CD4-positive, CD25-positive, alpha-beta regulatory T cell (primary cell): ENCODE measurements at regions not wholly inside any gene's neighbourhood (a gene's known extent, or its start where the extent isn't known, plus 50 kb on each side); places are given as distances from the start of the nearest gene placed in this dataset.

Experiments used
- ATAC-seq, 2 donors: fragments of 150-1000 bp; cut with Tn5 transposase; one replicate each; pipeline ENCODE4 v1.10.0; 2021; ENCODE audit warnings: low read depth in 2 of 2, moderate number of reproducible peaks in 2 of 2, moderate library complexity in 1 of 2
- DNase-seq, 3 donors: peaks; one replicate each; pipeline versions ENCODE4 v3.0.0 to v3.0.0-alpha.2; 2012 to 2022; ENCODE audit warnings: mixed read lengths in 1 of 3
- H3K27ac ChIP-seq: one replicate; pipeline ENCODE4 v1.7.0; 2013; ENCODE audit warnings: mild to moderate bottlenecking, low read length; ENCODE audit not compliant: insufficient read depth, poor library complexity, severe bottlenecking
- H3K27me3 ChIP-seq: one replicate; pipeline ENCODE4 v1.7.0; 2013; ENCODE audit warnings: low read length; ENCODE audit not compliant: control insufficient read depth, insufficient read depth
- H3K36me3 ChIP-seq: one replicate; pipeline ENCODE4 v1.7.0; 2013; ENCODE audit warnings: mild to moderate bottlenecking, low read length, moderate library complexity; ENCODE audit not compliant: control insufficient read depth, insufficient read depth
- H3K4me1 ChIP-seq: 2 replicates; pipeline ENCODE4 v1.7.0; 2013; ENCODE audit warnings: mild to moderate bottlenecking, low read length; ENCODE audit not compliant: insufficient read depth, control insufficient read depth, poor library complexity, severe bottlenecking
- H3K4me3 ChIP-seq: one replicate; pipeline ENCODE4 v1.7.0; 2013; ENCODE audit warnings: low read depth, mild to moderate bottlenecking, low read length, moderate library complexity
- H3K9me3 ChIP-seq, 2 experiments: 1 replicate in 1 of 2; 2 replicates in 1 of 2; pipeline ENCODE4 v1.7.0; 2013; ENCODE audit warnings: low read length in 2 of 2, mild to moderate bottlenecking in 1 of 2, moderate library complexity in 1 of 2; ENCODE audit not compliant: control insufficient read depth in 2 of 2
- H3K27ac Mint-ChIP-seq, 3 donors: one replicate each; pipeline ENCODE4 v1.8.0; 2020 to 2022; ENCODE audit warnings: mild to moderate bottlenecking in 3 of 3, mixed read lengths in 3 of 3, moderate library complexity in 2 of 3
- H3K27me3 Mint-ChIP-seq: one replicate; pipeline ENCODE4 v1.8.0; 2022; ENCODE audit warnings: mild to moderate bottlenecking, mixed read lengths
- H3K36me3 Mint-ChIP-seq: one replicate; pipeline ENCODE4 v1.8.0; 2020; ENCODE audit warnings: mixed read lengths
- H3K4me1 Mint-ChIP-seq, 4 donors: one replicate each; pipeline ENCODE4 v1.8.0; 2020 to 2022; ENCODE audit warnings: mixed read lengths in 4 of 4, mild to moderate bottlenecking in 1 of 4
- H3K4me3 Mint-ChIP-seq, 4 donors: one replicate each; pipeline ENCODE4 v1.8.0; 2020 to 2022; ENCODE audit warnings: mild to moderate bottlenecking in 4 of 4, mixed read lengths in 4 of 4, moderate library complexity in 3 of 4
- H3K9me3 Mint-ChIP-seq, 7 donors: one replicate each; pipeline ENCODE4 v1.8.0; 2020 to 2022; ENCODE audit warnings: mixed read lengths in 7 of 7, mild to moderate bottlenecking in 3 of 7, moderate library complexity in 2 of 7

DNA sequence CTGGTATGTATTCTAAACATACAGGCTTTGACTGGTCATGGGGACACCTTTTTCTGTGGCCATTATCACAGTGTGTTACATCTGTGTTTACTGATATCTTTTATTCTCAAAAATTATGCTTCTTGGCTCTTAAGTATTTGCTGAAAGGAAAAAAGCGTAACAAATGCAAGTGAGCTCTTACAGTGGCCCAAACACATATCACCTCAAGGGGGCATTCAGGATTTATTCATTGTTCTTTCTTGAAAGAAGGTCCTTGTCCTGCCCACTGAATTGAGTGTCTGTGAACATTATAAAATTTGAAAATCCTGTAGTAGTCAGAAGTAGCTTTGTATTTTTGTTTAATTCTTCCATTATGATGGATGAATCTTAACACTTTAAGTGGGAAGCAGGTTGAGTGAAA, 454.5 kb downstream of the XIRP2 start:
- ATAC-seq (no peak), DNase-seq (no peak)
- H3K4me3 ChIP-seq, result no peak overlapping the region
- no peaks in the 10 kb centered on the region for H3K4me1 Mint-ChIP-seq
- no peaks in the 10 kb centered on the region for H3K9me3 ChIP-seq
- no peak overlapping the region for H3K27ac ChIP-seq
- no peaks in the 10 kb centered on the region for H3K36me3 Mint-ChIP-seq
- no peaks in the 10 kb centered on the region for H3K27me3 Mint-ChIP-seq
- H3K9me3 Mint-ChIP-seq, result peaks cover 0 to 3% (median 0%) of the 10 kb centered on the region in 7 donors
- no peak overlapping the region for H3K4me3 Mint-ChIP-seq
- H3K36me3 ChIP-seq, result no peaks in the 10 kb centered on the region
- no peaks in the 10 kb centered on the region for H3K27me3 ChIP-seq
- H3K27ac Mint-ChIP-seq, result no peak overlapping the region
- H3K4me1 ChIP-seq, result no peaks in the 10 kb centered on the region

DNA sequence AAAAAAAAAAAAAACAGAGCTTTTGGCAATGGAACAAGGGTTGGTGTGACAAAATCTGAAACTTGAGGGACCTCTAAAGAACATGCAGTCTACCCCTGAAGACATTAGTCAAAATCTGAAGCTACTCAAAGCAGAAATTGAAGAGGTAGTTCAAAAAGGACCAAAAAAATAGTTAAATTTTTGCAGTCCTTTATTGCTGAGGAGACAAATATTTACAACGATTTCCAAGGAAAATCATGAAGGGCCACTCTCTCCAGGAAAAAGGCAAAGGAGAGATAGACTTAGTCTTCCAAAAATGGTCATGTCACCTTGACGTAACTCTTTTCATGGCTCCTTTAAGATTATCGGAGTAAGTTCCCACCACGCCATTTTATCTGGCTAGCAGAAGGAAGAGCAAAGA, 452.0 kb downstream of the XIRP2 start:
- Mint-ChIP-seq H3K9me3 (peaks cover 0 to 3% (median 0%) of the 10 kb centered on the region in 7 donors), H3K27ac (no peak overlapping the region), H3K4me1 (no peaks in the 10 kb centered on the region), H3K36me3 (no peaks in the 10 kb centered on the region), H3K27me3 (no peaks in the 10 kb centered on the region), H3K4me3 (no peak overlapping the region)
- H3K4me1 ChIP-seq, result no peaks in the 10 kb centered on the region
- H3K36me3 ChIP-seq, result no peaks in the 10 kb centered on the region
- DNase-seq, result no peak
- no peak for ATAC-seq
- H3K4me3 ChIP-seq, result no peak overlapping the region
- H3K27ac ChIP-seq, result no peak overlapping the region
- no peaks in the 10 kb centered on the region for H3K27me3 ChIP-seq
- no peaks in the 10 kb centered on the region for H3K9me3 ChIP-seq

DNA sequence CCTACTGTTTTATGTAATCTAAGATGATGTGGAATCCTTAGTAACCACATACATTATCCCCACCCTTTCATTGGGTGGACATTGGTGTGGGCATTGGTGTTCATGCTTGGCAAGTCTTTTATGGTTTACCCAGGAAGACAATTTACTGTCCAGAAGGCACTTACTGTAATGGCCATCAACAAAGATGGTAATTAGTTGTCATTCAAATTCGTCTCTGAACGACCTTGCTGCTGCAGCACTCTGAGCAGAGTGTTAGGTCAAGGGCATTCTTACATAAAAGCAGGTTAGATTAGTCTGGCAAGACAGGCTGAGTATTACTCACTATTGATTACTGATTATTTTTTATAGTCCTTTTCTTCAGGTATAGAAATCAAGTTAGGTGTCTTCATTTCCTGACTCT, 447.9 kb downstream of the XIRP2 start:
- no peak overlapping the region for H3K27ac ChIP-seq
- Mint-ChIP-seq H3K9me3 (no peaks in the 10 kb centered on the region), H3K27me3 (no peaks in the 10 kb centered on the region), H3K27ac (no peak overlapping the region), H3K4me3 (no peak overlapping the region), H3K36me3 (no peaks in the 10 kb centered on the region), H3K4me1 (no peaks in the 10 kb centered on the region)
- H3K4me3 ChIP-seq, result no peak overlapping the region
- no peak for ATAC-seq
- no peak for DNase-seq
- no peaks in the 10 kb centered on the region for H3K9me3 ChIP-seq
- no peaks in the 10 kb centered on the region for H3K36me3 ChIP-seq
- H3K27me3 ChIP-seq, result no peaks in the 10 kb centered on the region
- H3K4me1 ChIP-seq, result no peaks in the 10 kb centered on the region

DNA sequence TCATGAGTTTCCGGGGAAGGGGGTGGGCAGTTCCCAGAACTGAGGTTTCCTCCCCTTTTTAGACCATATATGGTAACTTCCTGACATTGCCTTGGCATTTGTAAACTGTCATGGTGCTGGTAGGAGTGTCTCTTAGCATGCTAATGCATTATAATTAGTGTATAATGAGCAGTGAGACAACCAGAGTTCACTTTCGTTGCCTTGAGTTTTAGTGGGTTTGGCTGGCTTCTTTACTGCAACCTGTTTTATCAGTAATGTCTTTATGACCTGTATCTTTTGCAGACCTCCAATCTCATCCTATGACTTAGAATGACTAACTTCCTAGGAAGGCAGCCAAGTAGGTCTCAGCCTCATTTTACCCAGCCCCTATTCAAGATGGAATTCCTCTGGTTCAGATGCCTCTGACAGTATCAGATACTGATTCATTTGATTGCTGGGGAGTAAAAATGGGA, 447.3 kb downstream of the XIRP2 start:
- Mint-ChIP-seq H3K27ac (no peak overlapping the region), H3K9me3 (no peaks in the 10 kb centered on the region), H3K27me3 (no peaks in the 10 kb centered on the region), H3K4me3 (no peak overlapping the region), H3K36me3 (no peaks in the 10 kb centered on the region), H3K4me1 (no peaks in the 10 kb centered on the region)
- Histone ChIP-seq H3K9me3 (no peaks in the 10 kb centered on the region), H3K27ac (no peak overlapping the region), H3K4me1 (no peaks in the 10 kb centered on the region), H3K27me3 (no peaks in the 10 kb centered on the region), H3K36me3 (no peaks in the 10 kb centered on the region), H3K4me3 (no peak overlapping the region)
- no peak for ATAC-seq
- DNase-seq, result no peak

DNA sequence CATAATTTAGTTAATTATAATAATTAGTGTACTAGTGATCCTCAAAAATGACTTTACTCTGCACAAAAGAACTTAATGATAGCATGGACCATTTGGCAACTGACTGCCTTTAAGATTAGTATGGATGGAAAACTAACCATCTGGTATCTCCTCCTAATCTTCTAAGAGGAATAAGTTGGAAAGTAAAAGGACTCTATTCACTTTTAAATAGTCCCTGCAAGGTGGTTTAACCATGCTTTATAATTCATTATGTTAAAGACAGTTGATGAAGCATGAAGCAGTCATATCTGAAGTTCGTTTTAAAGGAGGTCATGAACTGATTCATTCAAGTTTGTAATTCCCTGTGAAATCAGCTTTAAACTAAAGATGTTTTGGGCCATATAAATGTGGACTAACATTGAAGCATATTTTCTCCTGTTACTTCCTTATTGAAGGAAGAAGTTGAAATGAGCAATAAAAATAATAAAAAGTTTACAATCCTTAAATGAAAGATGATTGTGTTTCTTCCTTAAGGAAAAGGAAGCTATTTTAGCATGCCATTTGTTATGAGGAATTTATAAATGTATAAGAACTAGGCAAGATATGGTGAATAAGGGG, 446.0 kb downstream of the XIRP2 start:
- no peaks in the 10 kb centered on the region for H3K4me1 ChIP-seq
- H3K36me3 ChIP-seq, result no peaks in the 10 kb centered on the region
- Mint-ChIP-seq H3K9me3 (peaks cover 0 to 2% (median 0%) of the 10 kb centered on the region in 7 donors), H3K4me3 (no peak overlapping the region), H3K4me1 (no peaks in the 10 kb centered on the region), H3K27me3 (no peaks in the 10 kb centered on the region), H3K27ac (no peak overlapping the region), H3K36me3 (no peaks in the 10 kb centered on the region)
- H3K27ac ChIP-seq, result no peak overlapping the region
- no peaks in the 10 kb centered on the region for H3K9me3 ChIP-seq
- no peak for ATAC-seq
- no peak for DNase-seq
- H3K4me3 ChIP-seq, result no peak overlapping the region
- no peaks in the 10 kb centered on the region for H3K27me3 ChIP-seq

DNA sequence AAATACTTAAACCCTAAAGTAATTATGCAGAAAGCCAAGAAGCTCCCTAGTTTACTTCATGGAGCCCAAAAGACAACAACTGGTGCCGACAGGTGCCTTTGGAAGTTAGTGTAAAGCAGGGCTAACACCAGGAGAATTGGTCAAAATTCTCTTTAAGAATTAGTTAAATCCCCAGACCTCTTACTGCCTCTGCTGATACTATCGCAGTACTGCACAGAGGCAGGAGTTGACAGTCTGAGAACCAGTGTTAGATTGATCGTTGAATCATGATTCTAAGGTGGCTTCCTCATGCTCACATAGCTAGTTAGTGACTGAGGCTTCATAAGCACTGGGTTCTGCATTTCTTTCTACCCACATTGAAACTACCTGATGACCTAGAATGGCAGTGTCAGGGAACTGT, 445.0 kb downstream of the XIRP2 start:
- no peaks in the 10 kb centered on the region for H3K4me1 ChIP-seq
- H3K27me3 ChIP-seq, result no peaks in the 10 kb centered on the region
- DNase-seq, result no peak
- H3K27me3 Mint-ChIP-seq, result no peaks in the 10 kb centered on the region
- no peaks in the 10 kb centered on the region for H3K9me3 ChIP-seq
- no peaks in the 10 kb centered on the region for H3K4me1 Mint-ChIP-seq
- H3K36me3 Mint-ChIP-seq, result no peaks in the 10 kb centered on the region
- H3K36me3 ChIP-seq, result no peaks in the 10 kb centered on the region
- no peak overlapping the region for H3K4me3 ChIP-seq
- no peak overlapping the region for H3K27ac ChIP-seq
- H3K9me3 Mint-ChIP-seq, result peaks cover 0 to 2% (median 0%) of the 10 kb centered on the region in 7 donors
- no peak for ATAC-seq
- H3K4me3 Mint-ChIP-seq, result no peak overlapping the region
- H3K27ac Mint-ChIP-seq, result no peak overlapping the region

DNA sequence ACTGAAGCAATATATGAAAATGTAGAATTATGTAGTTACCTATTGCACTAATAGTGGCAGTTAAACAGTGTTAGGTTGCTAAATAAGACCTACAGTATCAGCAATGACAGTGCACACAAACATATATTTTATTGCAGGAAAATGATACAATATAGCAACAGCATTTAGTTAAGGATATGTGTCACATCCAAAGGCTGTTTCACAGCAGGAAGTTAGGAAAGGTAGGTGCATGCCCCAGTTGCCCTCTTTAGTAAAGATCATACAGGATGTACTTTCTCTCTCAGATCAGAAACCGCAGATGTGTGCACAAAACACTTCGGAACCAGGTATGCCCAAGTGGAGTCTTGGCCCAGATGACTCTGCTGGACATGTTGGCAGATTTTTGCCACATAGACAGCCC, 444.1 kb downstream of the XIRP2 start:
- H3K4me3 ChIP-seq, result no peak overlapping the region
- Mint-ChIP-seq H3K4me3 (no peak overlapping the region), H3K36me3 (no peaks in the 10 kb centered on the region), H3K27ac (no peak overlapping the region), H3K4me1 (no peaks in the 10 kb centered on the region), H3K9me3 (peaks cover 0 to 2% (median 0%) of the 10 kb centered on the region in 7 donors), H3K27me3 (no peaks in the 10 kb centered on the region)
- no peak overlapping the region for H3K27ac ChIP-seq
- ATAC-seq, result no peak
- H3K4me1 ChIP-seq, result no peaks in the 10 kb centered on the region
- H3K36me3 ChIP-seq, result no peaks in the 10 kb centered on the region
- no peaks in the 10 kb centered on the region for H3K27me3 ChIP-seq
- no peak for DNase-seq
- no peaks in the 10 kb centered on the region for H3K9me3 ChIP-seq

DNA sequence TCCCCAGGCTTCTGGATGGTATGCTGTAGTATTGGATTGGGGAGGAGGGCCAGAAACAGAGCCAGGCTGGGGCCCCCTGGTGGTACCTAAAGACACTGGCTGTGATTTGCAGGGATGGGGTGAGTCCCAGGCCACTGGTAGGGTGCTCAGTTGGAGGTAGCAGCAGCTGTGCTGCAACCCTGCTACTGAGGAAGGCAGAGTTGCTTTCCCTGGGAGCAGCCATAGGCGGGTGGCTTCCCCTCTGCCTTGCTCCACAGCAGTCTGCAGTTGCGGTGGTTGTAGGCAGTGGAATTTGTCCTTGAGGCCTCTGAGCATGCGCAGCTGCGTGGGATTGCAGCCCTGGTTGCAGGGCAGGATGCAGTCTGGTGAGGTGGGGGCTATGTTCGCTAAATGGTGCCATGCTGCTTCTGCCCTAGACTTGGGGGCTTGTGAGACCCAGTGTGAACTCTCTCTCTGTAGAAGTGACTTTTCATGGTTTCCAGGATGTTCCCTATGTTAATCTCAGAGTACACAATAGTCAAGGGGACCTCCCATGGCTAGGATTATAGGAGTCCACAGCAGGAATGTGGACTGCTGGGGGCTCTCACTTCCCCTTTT, 443.5 kb downstream of the XIRP2 start:
- H3K36me3 ChIP-seq, result no peaks in the 10 kb centered on the region
- H3K9me3 Mint-ChIP-seq, result peaks cover 0 to 2% (median 0%) of the 10 kb centered on the region in 7 donors
- no peak overlapping the region for H3K27ac Mint-ChIP-seq
- ATAC-seq (no peak), DNase-seq (no peak)
- H3K36me3 Mint-ChIP-seq, result no peaks in the 10 kb centered on the region
- no peak overlapping the region for H3K4me3 ChIP-seq
- no peaks in the 10 kb centered on the region for H3K27me3 ChIP-seq
- no peaks in the 10 kb centered on the region for H3K9me3 ChIP-seq
- no peak overlapping the region for H3K4me3 Mint-ChIP-seq
- no peak overlapping the region for H3K27ac ChIP-seq
- H3K27me3 Mint-ChIP-seq, result no peaks in the 10 kb centered on the region
- no peaks in the 10 kb centered on the region for H3K4me1 ChIP-seq
- H3K4me1 Mint-ChIP-seq, result no peaks in the 10 kb centered on the region
